Aorta (tissue), 5 donors: ENCODE measurements at regions not wholly inside any gene's neighbourhood (a gene's known extent, or its start where the extent isn't known, plus 50 kb on each side); places are given as distances from the start of the nearest gene placed in this dataset.

ENCODE experiments used
- ATAC-seq: fragments of 200-7000 bp; cut with Tn5 transposase; one replicate; pipeline ENCODE4 v1.9.1; 2022; ENCODE audit warnings: moderate library complexity; ENCODE audit not compliant: low FRiP score
- DNase-seq, 2 donors: peaks; one replicate each; pipeline ENCODE4 v3.0.0-alpha.2; 2020
- H3K27ac ChIP-seq, 2 donors: one replicate each; pipeline ENCODE4 v1.5.1; 2013; ENCODE audit warnings: low read length in 2 of 2, mild to moderate bottlenecking in 2 of 2, moderate library complexity in 2 of 2, control low read depth in 1 of 2, inconsistent platforms in 1 of 2, low read depth in 1 of 2
- H3K27me3 ChIP-seq, 2 donors: one replicate each; pipeline ENCODE4 v1.6.1; 2013; ENCODE audit warnings: control low read depth in 1 of 2, low read length in 1 of 2, mild to moderate bottlenecking in 1 of 2, moderate library complexity in 1 of 2; ENCODE audit not compliant: insufficient read depth in 2 of 2, control insufficient read depth in 1 of 2
- H3K36me3 ChIP-seq, 2 donors: one replicate each; pipeline ENCODE4 v1.6.1; 2013; ENCODE audit warnings: control low read depth in 1 of 2, low read length in 1 of 2, mild to moderate bottlenecking in 1 of 2; ENCODE audit not compliant: insufficient read depth in 2 of 2, control insufficient read depth in 1 of 2
- H3K4me1 ChIP-seq, 2 donors: one replicate each; pipeline ENCODE4 v1.6.1; 2013; ENCODE audit warnings: low read length in 2 of 2, control low read depth in 1 of 2, mild to moderate bottlenecking in 1 of 2, moderate library complexity in 1 of 2; ENCODE audit not compliant: insufficient read depth in 2 of 2, control insufficient read depth in 1 of 2
- H3K4me3 ChIP-seq, 2 donors: one replicate each; pipeline ENCODE4 v1.5.1; 2013; ENCODE audit warnings: low read length in 2 of 2, control low read depth in 1 of 2, mild to moderate bottlenecking in 1 of 2
- H3K9me3 ChIP-seq: one replicate; pipeline ENCODE4 v1.6.1; 2013; ENCODE audit warnings: mild to moderate bottlenecking, low read length; ENCODE audit not compliant: control insufficient read depth
- WGBS, 2 donors: extraction: QIAGEN DNeasy Blood & Tissue Kit; methylation state at CpG; one replicate each; pipeline ENCODE4 v1.1.7; 2013; 5-methylcytosine and 5-hydroxymethylcytosine counted together
- intact Hi-C, 2 donors: fragments of 100-400 bp; cut with DNase I; formaldehyde crosslinking; loops; one replicate each; pipeline versions ENCODE4 v1.14.2 to v1.15.0; 2022
- donor health status: healthy with polysubstance abuse.
- donor health status: Bipolar disorder and iron deficiency.
- donor health status: DM: no; HTN: no; CAD: no.
- donor health status: DM: no; HTN: no; CAD: no.
- donor health status: DM: yes; HTN: yes; CAD: no.

DNA sequence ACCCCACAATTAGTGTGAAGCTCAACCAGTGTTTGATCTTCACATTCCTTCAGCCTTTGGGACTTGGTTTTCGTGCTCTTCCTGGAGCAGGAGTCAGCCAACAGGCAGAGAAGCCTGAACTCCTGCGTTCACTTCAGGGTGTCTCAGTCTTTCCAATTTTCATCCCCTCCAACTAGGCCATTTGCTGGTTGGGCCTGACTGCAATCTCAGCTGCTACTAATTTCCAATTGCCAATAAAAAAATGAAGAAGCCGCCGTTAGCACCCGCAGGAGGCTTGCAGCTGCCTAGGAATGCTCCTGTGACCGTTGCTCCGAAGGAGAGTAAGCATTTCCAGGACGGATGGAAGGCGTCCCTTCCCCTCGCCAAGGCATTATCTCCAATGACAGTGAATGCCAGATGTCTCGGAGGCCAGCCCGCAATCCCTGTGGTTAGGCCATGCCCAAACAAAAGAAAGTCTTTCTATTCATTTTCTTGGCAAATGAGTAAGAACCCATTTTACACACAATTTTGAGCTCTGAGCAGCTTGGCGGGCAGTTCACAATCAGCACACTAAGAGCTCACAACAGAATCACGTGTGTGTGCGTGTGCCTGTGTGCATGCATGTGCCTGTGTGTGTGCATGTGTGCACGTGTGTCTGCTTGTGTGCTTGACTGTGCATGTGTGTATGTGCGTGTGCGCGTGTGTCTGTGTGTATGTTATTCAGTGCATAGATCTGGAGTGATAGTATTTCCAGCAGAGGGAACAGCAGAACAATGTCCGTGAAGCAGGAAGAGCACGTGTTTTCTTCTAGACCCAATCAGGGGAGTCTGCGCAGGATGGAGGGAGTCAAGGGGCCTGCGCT is 301.2 kb downstream of the SMOC2 start:
- H3K4me1 ChIP-seq = no peaks in the 10 kb centered on the region
- H3K4me3 ChIP-seq = no peak overlapping the region
- no peaks in the 10 kb centered on the region for H3K36me3 ChIP-seq
- DNase-seq = no peak
- no peaks in the 10 kb centered on the region for H3K27me3 ChIP-seq
- WGBS, 2 donors = 92 to 95% methylated on average over 23 of the region's 23 CpGs
- H3K9me3 ChIP-seq = peaks cover 4% of the 10 kb centered on the region
- intact Hi-C loops = no loop called here
- no peak overlapping the region for H3K27ac ChIP-seq
- no peak for ATAC-seq

GRCh38 chr6:168741305-168741704 is 300.3 kb downstream of the SMOC2 start:
- DNase-seq (no peak), ATAC-seq (no peak)
- H3K4me3 ChIP-seq = no peak overlapping the region
- peaks cover 4% of the 10 kb centered on the region for H3K9me3 ChIP-seq
- no peaks in the 10 kb centered on the region for H3K27me3 ChIP-seq
- H3K4me1 ChIP-seq = no peaks in the 10 kb centered on the region
- no peaks in the 10 kb centered on the region for H3K36me3 ChIP-seq
- 76 to 81% methylated on average over 3 of the region's 3 CpGs for WGBS, 2 donors
- H3K27ac ChIP-seq = no peak overlapping the region
- intact Hi-C loops = no loop called here

DNA sequence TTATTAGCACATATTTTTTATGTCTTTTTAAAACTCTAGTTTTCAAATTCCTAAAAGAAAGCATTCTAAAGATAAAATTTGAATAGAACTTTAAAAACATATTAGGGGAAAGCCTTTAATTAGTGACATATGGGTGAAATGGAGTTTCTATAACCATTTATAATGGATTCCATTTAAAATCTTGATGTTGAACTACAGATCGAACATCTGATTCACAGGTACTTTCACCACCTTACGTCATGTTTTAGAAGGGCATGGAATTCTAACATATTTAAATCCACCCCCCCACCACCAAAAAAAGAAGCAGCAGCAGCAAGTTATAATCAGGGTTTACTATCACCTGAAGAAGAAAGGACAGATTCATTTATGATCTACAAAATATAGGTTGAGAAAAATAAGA is 298.4 kb downstream of the SMOC2 start:
- Histone ChIP-seq H3K4me3 (no peak overlapping the region), H3K27me3 (no peaks in the 10 kb centered on the region), H3K27ac (no peak overlapping the region), H3K9me3 (peaks cover 4% of the 10 kb centered on the region), H3K4me1 (no peaks in the 10 kb centered on the region), H3K36me3 (no peaks in the 10 kb centered on the region)
- ATAC-seq (no peak), DNase-seq (no peak)
- intact Hi-C loops = no loop called here
- WGBS, 2 donors = 96 to 97% methylated on average over 2 of the region's 2 CpGs

DNA sequence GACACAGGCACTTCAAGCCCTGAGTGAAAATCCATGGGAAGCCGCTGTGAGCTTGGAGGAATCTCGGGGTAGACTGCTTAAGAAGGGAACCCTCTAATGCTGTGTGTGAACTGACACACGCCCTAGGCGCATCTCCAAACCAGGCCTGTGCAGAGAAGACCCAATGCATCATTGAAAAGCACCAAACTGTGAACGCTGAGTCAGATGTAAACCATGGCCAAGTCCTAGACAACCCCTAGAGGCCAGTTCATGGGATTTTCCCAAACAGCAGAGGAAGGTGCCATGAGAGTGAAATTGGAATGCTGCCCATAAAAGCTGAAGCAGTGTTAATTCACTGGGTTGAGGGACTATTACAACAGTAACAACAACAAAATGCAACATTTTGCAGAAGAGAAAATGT is 296.5 kb downstream of the SMOC2 start:
- H3K27ac ChIP-seq = no peak overlapping the region
- intact Hi-C loops = no loop called here
- ATAC-seq = no peak

DNA sequence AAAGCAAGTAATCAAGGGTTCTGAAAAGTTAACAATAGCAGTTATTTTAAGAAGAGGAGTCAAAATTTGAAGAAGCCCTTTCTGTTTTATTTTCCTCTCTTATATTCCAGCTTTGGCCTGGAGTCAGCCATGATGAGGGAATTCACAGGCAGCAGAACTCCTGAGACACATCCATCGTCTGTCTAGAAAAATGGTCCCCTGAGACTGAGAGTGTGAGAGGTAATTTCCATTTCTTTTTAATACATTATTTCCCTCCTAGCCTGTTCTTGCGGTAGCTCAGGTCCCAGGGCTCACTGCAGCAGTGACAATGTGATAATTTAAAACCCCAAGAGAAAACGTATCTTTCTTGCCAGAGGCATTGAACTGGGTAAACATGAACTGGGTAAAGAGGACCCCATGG is 296.0 kb downstream of the SMOC2 start:
- no peak overlapping the region for H3K27ac ChIP-seq
- no peak overlapping the region for H3K4me3 ChIP-seq
- no peaks in the 10 kb centered on the region for H3K36me3 ChIP-seq
- 84 to 87% methylated on average over 3 of the region's 3 CpGs for WGBS, 2 donors
- no peaks in the 10 kb centered on the region for H3K27me3 ChIP-seq
- H3K9me3 ChIP-seq = peaks cover 4% of the 10 kb centered on the region
- DNase-seq (no peak), ATAC-seq (no peak)
- intact Hi-C loops = no loop called here
- H3K4me1 ChIP-seq = no peaks in the 10 kb centered on the region

More for the DNA sequence above, 296.5 kb downstream of the SMOC2 start:
- H3K4me3 ChIP-seq = no peak overlapping the region
- H3K4me1 ChIP-seq = no peaks in the 10 kb centered on the region
- no peaks in the 10 kb centered on the region for H3K36me3 ChIP-seq
- H3K9me3 ChIP-seq = peaks cover 4% of the 10 kb centered on the region
- H3K27me3 ChIP-seq = no peaks in the 10 kb centered on the region
- DNase-seq = no peak
- 92 to 94% methylated on average over 5 of the region's 5 CpGs for WGBS, 2 donors

DNA sequence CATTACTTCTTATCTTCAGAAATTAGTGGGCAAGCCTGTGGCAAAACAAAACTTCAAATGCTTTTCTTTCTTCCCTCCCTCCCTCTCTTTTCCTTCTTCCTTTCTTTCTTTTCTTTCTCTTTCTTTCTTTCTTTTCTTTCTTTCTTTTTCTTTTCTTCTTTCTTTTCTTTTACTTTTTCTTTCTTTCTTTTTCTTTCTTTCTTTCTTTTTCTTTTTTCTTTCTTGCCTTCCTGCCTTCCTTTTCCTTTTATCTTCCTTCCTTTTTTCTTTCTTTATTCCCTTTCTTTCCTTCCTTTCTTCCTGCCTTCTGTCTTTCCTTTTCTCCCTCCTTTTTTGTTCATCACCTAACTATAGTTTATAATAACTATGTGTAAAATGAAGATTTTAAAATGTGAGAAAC is 295.1 kb downstream of the SMOC2 start:
- Histone ChIP-seq H3K36me3 (no peaks in the 10 kb centered on the region), H3K9me3 (peaks cover 4% of the 10 kb centered on the region), H3K4me1 (no peaks in the 10 kb centered on the region), H3K4me3 (no peak overlapping the region), H3K27ac (no peak overlapping the region), H3K27me3 (no peaks in the 10 kb centered on the region)
- no peak for DNase-seq
- intact Hi-C loops = no loop called here
- no peak for ATAC-seq

DNA sequence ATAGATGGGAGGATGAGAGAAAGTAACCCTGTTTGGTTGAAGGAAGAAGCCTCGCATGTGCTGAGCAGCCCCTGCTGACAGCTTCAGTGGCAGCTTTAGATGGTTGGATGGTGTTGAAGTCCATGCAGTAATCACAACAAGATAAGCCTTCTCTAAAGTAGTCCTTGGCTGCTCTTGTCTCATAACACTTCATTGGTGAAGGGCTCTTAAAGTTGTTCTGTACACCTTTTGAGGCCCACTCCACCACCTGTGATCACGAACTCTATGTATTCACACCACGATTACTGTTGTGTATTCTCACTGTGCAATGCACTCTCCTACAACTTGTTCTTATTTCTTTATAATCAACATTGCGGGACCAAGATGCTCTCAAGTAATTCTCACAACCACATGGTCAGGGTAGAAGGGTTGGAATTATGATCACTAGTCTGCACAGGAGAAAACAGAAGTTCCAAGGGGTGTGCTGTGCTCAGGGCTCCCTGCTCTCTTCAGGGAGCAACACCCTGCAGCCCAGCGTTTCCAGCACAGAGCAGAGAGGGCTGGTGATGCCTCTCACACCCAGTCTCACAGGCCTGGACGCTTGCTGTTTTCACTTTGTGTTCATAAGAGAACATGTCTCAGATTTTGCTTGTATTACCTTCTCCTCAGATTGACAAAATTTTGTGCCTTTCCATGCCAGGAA is 294.4 kb downstream of the SMOC2 start:
- Histone ChIP-seq H3K4me3 (no peak overlapping the region), H3K4me1 (no peaks in the 10 kb centered on the region), H3K27ac (peak overlapping the region in 1 of 2 donors; percentile 57), H3K27me3 (no peaks in the 10 kb centered on the region), H3K9me3 (peaks cover under 1% of the 10 kb centered on the region), H3K36me3 (no peaks in the 10 kb centered on the region)
- DNase-seq (no peak), ATAC-seq (no peak)
- 66 to 78% methylated on average over 6 of the region's 6 CpGs for WGBS, 2 donors
- intact Hi-C loops = no loop called here

DNA sequence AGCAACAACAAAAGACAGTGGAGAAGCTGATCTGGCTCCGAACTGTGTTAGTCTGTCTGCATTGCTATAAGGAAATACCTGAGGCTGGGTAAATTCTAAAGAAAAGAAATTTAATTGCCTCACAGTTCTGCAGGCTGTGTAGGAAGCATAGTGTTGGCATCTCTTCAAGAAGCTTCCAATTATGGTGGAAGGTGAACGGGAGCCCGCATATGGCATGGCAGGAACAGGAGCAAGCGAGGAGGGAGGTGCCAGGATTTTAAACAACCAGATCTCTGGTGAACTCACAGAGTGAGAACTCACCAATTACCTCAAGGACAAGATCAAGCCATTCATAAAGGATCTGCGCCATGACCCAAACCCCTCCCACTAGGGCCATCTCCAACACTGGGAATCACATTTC is 293.5 kb downstream of the SMOC2 start:
- intact Hi-C loops = no loop called here
- WGBS, 2 donors = 77 to 84% methylated on average over 5 of the region's 5 CpGs
- H3K27ac ChIP-seq = no peak overlapping the region
- no peak overlapping the region for H3K4me3 ChIP-seq
- H3K36me3 ChIP-seq = no peaks in the 10 kb centered on the region
- no peak for DNase-seq
- no peaks in the 10 kb centered on the region for H3K27me3 ChIP-seq
- no peaks in the 10 kb centered on the region for H3K9me3 ChIP-seq
- ATAC-seq = no peak
- H3K4me1 ChIP-seq = no peaks in the 10 kb centered on the region

DNA sequence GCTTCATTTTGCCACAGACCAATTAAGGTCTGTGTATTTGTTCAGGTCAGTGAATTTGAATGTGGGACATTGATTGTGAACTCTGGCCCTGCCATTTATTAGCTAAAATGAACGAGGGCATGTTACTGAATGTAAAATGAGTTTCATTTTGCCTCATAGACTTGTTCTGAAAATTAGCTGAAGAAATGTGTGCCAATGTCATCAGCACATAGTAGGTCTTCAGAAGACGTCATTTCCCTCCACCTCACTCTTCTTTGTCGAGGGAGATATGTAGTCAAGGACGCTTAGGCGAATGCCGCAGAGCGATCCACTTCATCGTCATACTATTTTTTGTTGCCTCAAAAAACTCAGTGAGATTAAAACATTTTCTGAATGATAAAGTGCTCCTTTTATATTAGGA is 291.7 kb downstream of the SMOC2 start:
- 83% methylated on average over 8 of the region's 8 CpGs for WGBS, 2 donors
- no peaks in the 10 kb centered on the region for H3K36me3 ChIP-seq
- no peak for DNase-seq
- no peak for ATAC-seq
- H3K27ac ChIP-seq = no peak overlapping the region
- no peaks in the 10 kb centered on the region for H3K27me3 ChIP-seq
- no peak overlapping the region for H3K4me3 ChIP-seq
- no peaks in the 10 kb centered on the region for H3K9me3 ChIP-seq
- intact Hi-C loops = no loop called here
- H3K4me1 ChIP-seq = no peaks in the 10 kb centered on the region
